ENCODE measurements at regions not wholly inside any gene's neighbourhood (a gene's known extent, or its start where the extent isn't known, plus 50 kb on each side); places are given as distances from the start of the nearest gene placed in this dataset.
A peak's percentile ranks its signal among the peaks of the same experiment; 100 is the strongest.

DNA sequence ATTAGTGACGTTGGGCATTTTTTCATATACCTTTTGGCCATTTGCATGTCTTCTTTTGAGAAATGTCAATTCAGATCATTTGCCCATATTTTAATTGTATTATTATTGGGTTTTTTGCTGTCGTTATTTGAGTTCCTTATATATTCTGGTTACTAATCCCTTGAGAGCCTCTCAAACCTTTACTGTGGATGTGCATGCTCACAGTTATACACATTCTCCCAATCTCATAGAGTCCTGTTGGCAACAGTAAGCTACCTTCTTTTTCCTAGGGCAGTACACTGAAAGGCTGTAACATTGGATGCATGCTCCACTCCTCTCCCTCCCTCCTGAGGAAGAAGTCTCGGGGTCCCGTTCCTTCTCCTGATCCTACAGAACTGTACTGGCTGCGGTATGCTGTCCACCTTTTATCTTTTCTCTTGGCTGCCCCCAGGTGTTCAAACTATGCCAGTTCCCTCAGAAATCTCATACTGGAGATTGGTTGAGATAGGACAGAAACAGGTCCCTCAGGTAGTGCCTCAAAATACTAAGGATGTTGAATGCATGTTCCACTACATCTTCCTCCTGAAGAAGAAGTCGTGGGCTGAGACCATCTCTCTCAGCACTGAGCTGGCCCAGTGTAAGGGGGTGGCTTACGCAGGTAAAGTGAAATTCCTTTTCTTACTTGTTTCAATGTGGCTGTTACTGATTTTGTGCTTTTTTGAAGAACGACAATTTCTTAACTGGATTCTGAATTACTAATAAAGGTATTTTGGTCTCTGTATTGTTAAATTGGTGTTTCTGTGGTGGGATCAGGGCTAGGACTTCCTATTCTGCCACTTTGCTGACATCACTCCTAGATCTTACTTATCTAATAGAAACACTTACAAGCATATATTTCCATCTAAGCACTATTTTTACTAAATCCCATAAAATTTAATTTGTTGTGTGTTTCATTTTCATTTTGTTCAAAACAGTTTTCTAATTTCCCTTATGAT, 145.4 kb upstream of the HUWE1 start (continued):
- TF ChIP-seq DEAF1 (CRISPR knock-in tag; IDR thresholded peaks at IDR 0.05) (0 out of 2 replicates have a peak, but pooled peaks have one; percentile 29), KDM4B (IDR thresholded peaks at IDR 0.05; ENCODE audit: borderline replicate concordance in 2 of 2, low read depth in 1 of 2) (no peak), ZC3H8 (IDR thresholded peaks at IDR 0.05) (no peak), EWSR1 (IDR thresholded peaks at IDR 0.05; ENCODE audit: borderline replicate concordance, low read depth, partially characterized antibody) (no peak)
- TF ChIP-seq, protein P1, sequence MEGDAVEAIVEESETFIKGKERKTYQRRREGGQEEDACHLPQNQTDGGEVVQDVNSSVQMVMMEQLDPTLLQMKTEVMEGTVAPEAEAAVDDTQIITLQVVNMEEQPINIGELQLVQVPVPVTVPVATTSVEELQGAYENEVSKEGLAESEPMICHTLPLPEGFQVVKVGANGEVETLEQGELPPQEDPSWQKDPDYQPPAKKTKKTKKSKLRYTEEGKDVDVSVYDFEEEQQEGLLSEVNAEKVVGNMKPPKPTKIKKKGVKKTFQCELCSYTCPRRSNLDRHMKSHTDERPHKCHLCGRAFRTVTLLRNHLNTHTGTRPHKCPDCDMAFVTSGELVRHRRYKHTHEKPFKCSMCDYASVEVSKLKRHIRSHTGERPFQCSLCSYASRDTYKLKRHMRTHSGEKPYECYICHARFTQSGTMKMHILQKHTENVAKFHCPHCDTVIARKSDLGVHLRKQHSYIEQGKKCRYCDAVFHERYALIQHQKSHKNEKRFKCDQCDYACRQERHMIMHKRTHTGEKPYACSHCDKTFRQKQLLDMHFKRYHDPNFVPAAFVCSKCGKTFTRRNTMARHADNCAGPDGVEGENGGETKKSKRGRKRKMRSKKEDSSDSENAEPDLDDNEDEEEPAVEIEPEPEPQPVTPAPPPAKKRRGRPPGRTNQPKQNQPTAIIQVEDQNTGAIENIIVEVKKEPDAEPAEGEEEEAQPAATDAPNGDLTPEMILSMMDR (IDR thresholded peaks at IDR 0.05 in 2 of 3, conservative IDR thresholded peaks at IDR 0.05 in 1 of 3; ENCODE audit: insufficient read depth in 2 of 3, low read depth in 1 of 3, low read length in 3 of 3), result peak; percentile 45 to 56 (median 49); a peak in 4 of 6 replicates
